ENCODE measurements at regions not wholly inside any gene's neighbourhood (a gene's known extent, or its start where the extent isn't known, plus 50 kb on each side); places are given as distances from the start of the nearest gene placed in this dataset.

- TF ChIP-seq RARB (CRISPR knock-in tag; IDR thresholded peaks at IDR 0.05) (no peak), ZNF70 (CRISPR knock-in tag; IDR thresholded peaks at IDR 0.05) (no peak), SNAI2 (CRISPR knock-in tag; IDR thresholded peaks at IDR 0.05) (no peak), CSDC2 (CRISPR knock-in tag; IDR thresholded peaks at IDR 0.05) (no peak), CSRNP3 (CRISPR knock-in tag; IDR thresholded peaks at IDR 0.05) (no peak), ZNF8 (CRISPR knock-in tag; IDR thresholded peaks at IDR 0.05) (no peak), PATZ1 (CRISPR knock-in tag; IDR thresholded peaks at IDR 0.05; ENCODE audit: borderline replicate concordance) (no peak), GLIS3 (CRISPR knock-in tag; IDR thresholded peaks at IDR 0.05) (no peak), ISL1 (CRISPR knock-in tag; IDR thresholded peaks at IDR 0.05) (no peak), BACH2 (CRISPR knock-in tag; IDR thresholded peaks at IDR 0.05; ENCODE audit: borderline replicate concordance) (no peak), ZNF565 (CRISPR knock-in tag; conservative IDR thresholded peaks at IDR 0.05; ENCODE audit: low read depth) (no peak), POU6F1 (CRISPR knock-in tag; IDR thresholded peaks at IDR 0.05; ENCODE audit: borderline replicate concordance, low read depth) (no peak), ARNTL (CRISPR knock-in tag; IDR thresholded peaks at IDR 0.05; ENCODE audit: borderline replicate concordance, low read depth) (no peak), ZFP30 (CRISPR knock-in tag; IDR thresholded peaks at IDR 0.05) (no peak), ZFP3 (CRISPR knock-in tag; IDR thresholded peaks at IDR 0.05) (no peak), TOX (CRISPR knock-in tag; IDR thresholded peaks at IDR 0.05; ENCODE audit: borderline replicate concordance) (no peak)
- no peak for ATAC-seq
These were observed 81.9 kb downstream of the SUCNR1 start for GRCh38 chr3:151955356-151955755.

- ATAC-seq = no peak
- no peak for TF ChIP-seq BACH2 (CRISPR knock-in tag; IDR thresholded peaks at IDR 0.05; ENCODE audit: borderline replicate concordance)
These were observed 87.6 kb downstream of the SUCNR1 start for GRCh38 chr3:151960961-151961580.

- peak; percentile 65 for ATAC-seq
- TF ChIP-seq CSDC2 (CRISPR knock-in tag; IDR thresholded peaks at IDR 0.05) = no peak
- no peak for TF ChIP-seq RARB (CRISPR knock-in tag; IDR thresholded peaks at IDR 0.05)
- TF ChIP-seq TSHZ2 (CRISPR knock-in tag; IDR thresholded peaks at IDR 0.05) = no peak
- TF ChIP-seq ZNF8 (CRISPR knock-in tag; IDR thresholded peaks at IDR 0.05) = no peak
- no peak for TF ChIP-seq TCF4 (CRISPR knock-in tag; IDR thresholded peaks at IDR 0.05; ENCODE audit: borderline replicate concordance)
- no peak for TF ChIP-seq PATZ1 (CRISPR knock-in tag; IDR thresholded peaks at IDR 0.05; ENCODE audit: borderline replicate concordance)
- TF ChIP-seq SNAI2 (CRISPR knock-in tag; IDR thresholded peaks at IDR 0.05) = no peak
- TF ChIP-seq GLIS3 (CRISPR knock-in tag; IDR thresholded peaks at IDR 0.05) = no peak
- no peak for TF ChIP-seq POU6F1 (CRISPR knock-in tag; IDR thresholded peaks at IDR 0.05; ENCODE audit: borderline replicate concordance, low read depth)
- TF ChIP-seq ZC3H10 (CRISPR knock-in tag; IDR thresholded peaks at IDR 0.05) = no peak
- no peak for TF ChIP-seq ZNF565 (CRISPR knock-in tag; conservative IDR thresholded peaks at IDR 0.05; ENCODE audit: low read depth)
- TF ChIP-seq ARNTL (CRISPR knock-in tag; IDR thresholded peaks at IDR 0.05; ENCODE audit: borderline replicate concordance, low read depth) = no peak
- no peak for TF ChIP-seq ZNF70 (CRISPR knock-in tag; IDR thresholded peaks at IDR 0.05)
- no peak for TF ChIP-seq OSR1 (CRISPR knock-in tag; IDR thresholded peaks at IDR 0.05)
- TF ChIP-seq BACH2 (CRISPR knock-in tag; IDR thresholded peaks at IDR 0.05; ENCODE audit: borderline replicate concordance) = no peak
- no peak for TF ChIP-seq CREB5 (CRISPR knock-in tag; IDR thresholded peaks at IDR 0.05; ENCODE audit: low read depth)
- no peak for TF ChIP-seq ESRRG (CRISPR knock-in tag; IDR thresholded peaks at IDR 0.05)
These were observed 88.9 kb downstream of the SUCNR1 start for GRCh38 chr3:151962352-151962751.
